ENCODE measurements at regions not wholly inside any gene's neighbourhood (a gene's known extent, or its start where the extent isn't known, plus 50 kb on each side); places are given as distances from the start of the nearest gene placed in this dataset.

DNA sequence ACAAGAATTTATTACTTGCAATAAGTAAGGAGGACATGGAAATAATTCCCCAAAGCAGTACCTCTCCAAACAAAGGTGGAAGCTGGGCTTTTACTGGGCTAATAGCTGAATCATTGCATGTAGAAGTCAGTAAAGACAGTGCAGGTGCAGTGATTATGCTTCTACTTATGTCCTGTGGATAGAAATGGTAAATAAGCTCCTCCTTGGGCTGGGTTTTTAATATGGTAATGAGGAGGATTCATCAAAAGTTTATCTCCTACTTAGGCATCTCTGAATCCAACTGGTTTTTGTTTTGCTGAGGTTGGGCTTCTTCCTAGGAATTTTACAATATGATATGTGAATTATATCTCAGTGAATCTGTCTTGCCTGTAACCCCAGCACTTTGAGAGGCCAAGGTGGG is 297.4 kb upstream of the MC4R start:
- Histone ChIP-seq H3K27ac (ENCODE audit: low read depth in 1 of 2, low read length in 2 of 2) (no peak overlapping the region), H3K4me1 (ENCODE audit: control insufficient read depth in 4 of 4, insufficient read depth in 4 of 4, low read length in 3 of 4) (no peaks in the 10 kb centered on the region), H3K9me3 (ENCODE audit: control insufficient read depth in 4 of 4, low read length in 3 of 4) (no peaks in the 10 kb centered on the region), H3K36me3 (ENCODE audit: control insufficient read depth in 4 of 4, insufficient read depth in 3 of 4, low read depth in 1 of 4, low read length in 3 of 4) (no peaks in the 10 kb centered on the region), H3K4me3 (ENCODE audit: low read depth in 1 of 3, low read length in 3 of 3) (no peak overlapping the region), H3K27me3 (ENCODE audit: control insufficient read depth in 4 of 4, insufficient read depth in 4 of 4, low read length in 3 of 4) (no peaks in the 10 kb centered on the region), H3K9ac (ENCODE audit: low read depth in 1 of 2, low read length in 2 of 2) (no peak overlapping the region)
- no peak for TF ChIP-seq NR2F2 (IDR thresholded peaks at IDR 0.05)
- TF ChIP-seq TAF1 (conservative IDR thresholded peaks at IDR 0.05) = no peak
- TF ChIP-seq ZBTB33 (IDR thresholded peaks at IDR 0.05) = no peak
- TF ChIP-seq GABPA (IDR thresholded peaks at IDR 0.05 in 1 of 2, conservative IDR thresholded peaks at IDR 0.05 in 1 of 2) = no peak
- TF ChIP-seq FOXA1 (IDR thresholded peaks at IDR 0.05) = no peak
- TF ChIP-seq FOXA2 (IDR thresholded peaks at IDR 0.05) = no peak
- TF ChIP-seq EGR1 (IDR thresholded peaks at IDR 0.05; ENCODE audit: low read depth in 2 of 2) = no peak
- no peak for TF ChIP-seq RAD21 (IDR thresholded peaks at IDR 0.05)
- TF ChIP-seq, protein P1, sequence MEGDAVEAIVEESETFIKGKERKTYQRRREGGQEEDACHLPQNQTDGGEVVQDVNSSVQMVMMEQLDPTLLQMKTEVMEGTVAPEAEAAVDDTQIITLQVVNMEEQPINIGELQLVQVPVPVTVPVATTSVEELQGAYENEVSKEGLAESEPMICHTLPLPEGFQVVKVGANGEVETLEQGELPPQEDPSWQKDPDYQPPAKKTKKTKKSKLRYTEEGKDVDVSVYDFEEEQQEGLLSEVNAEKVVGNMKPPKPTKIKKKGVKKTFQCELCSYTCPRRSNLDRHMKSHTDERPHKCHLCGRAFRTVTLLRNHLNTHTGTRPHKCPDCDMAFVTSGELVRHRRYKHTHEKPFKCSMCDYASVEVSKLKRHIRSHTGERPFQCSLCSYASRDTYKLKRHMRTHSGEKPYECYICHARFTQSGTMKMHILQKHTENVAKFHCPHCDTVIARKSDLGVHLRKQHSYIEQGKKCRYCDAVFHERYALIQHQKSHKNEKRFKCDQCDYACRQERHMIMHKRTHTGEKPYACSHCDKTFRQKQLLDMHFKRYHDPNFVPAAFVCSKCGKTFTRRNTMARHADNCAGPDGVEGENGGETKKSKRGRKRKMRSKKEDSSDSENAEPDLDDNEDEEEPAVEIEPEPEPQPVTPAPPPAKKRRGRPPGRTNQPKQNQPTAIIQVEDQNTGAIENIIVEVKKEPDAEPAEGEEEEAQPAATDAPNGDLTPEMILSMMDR (IDR thresholded peaks at IDR 0.05; ENCODE audit: low read depth, low read length, missing input control) = no peak
- no peak for TF ChIP-seq HNF4G (IDR thresholded peaks at IDR 0.05)
- TF ChIP-seq HNF4A (conservative IDR thresholded peaks at IDR 0.05) = no peak
- TF ChIP-seq, protein P2, sequence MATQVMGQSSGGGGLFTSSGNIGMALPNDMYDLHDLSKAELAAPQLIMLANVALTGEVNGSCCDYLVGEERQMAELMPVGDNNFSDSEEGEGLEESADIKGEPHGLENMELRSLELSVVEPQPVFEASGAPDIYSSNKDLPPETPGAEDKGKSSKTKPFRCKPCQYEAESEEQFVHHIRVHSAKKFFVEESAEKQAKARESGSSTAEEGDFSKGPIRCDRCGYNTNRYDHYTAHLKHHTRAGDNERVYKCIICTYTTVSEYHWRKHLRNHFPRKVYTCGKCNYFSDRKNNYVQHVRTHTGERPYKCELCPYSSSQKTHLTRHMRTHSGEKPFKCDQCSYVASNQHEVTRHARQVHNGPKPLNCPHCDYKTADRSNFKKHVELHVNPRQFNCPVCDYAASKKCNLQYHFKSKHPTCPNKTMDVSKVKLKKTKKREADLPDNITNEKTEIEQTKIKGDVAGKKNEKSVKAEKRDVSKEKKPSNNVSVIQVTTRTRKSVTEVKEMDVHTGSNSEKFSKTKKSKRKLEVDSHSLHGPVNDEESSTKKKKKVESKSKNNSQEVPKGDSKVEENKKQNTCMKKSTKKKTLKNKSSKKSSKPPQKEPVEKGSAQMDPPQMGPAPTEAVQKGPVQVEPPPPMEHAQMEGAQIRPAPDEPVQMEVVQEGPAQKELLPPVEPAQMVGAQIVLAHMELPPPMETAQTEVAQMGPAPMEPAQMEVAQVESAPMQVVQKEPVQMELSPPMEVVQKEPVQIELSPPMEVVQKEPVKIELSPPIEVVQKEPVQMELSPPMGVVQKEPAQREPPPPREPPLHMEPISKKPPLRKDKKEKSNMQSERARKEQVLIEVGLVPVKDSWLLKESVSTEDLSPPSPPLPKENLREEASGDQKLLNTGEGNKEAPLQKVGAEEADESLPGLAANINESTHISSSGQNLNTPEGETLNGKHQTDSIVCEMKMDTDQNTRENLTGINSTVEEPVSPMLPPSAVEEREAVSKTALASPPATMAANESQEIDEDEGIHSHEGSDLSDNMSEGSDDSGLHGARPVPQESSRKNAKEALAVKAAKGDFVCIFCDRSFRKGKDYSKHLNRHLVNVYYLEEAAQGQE (IDR thresholded peaks at IDR 0.05) = no peak
- TF ChIP-seq RXRA (IDR thresholded peaks at IDR 0.05) = no peak
- TF ChIP-seq, protein P3, sequence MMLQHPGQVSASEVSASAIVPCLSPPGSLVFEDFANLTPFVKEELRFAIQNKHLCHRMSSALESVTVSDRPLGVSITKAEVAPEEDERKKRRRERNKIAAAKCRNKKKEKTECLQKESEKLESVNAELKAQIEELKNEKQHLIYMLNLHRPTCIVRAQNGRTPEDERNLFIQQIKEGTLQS (IDR thresholded peaks at IDR 0.05) = no peak
- TF ChIP-seq, protein P4, sequence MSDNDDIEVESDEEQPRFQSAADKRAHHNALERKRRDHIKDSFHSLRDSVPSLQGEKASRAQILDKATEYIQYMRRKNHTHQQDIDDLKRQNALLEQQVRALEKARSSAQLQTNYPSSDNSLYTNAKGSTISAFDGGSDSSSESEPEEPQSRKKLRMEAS (IDR thresholded peaks at IDR 0.05) = no peak
- TF ChIP-seq SP1 (IDR thresholded peaks at IDR 0.05) = no peak
- TF ChIP-seq JUND (IDR thresholded peaks at IDR 0.05) = no peak
- DNase-seq (ENCODE audit: low spot score) = no peak

GRCh38 chr18:60671021-60671420 is 298.4 kb upstream of the MC4R start:
- WGBS = 73% methylated on average over 1 of the region's 1 CpG
- no peak overlapping the region for H3K9ac ChIP-seq (ENCODE audit: low read depth in 1 of 2, low read length in 2 of 2)
- no peak overlapping the region for H3K27ac ChIP-seq (ENCODE audit: low read depth in 1 of 2, low read length in 2 of 2)
- H3K27me3 ChIP-seq (ENCODE audit: control insufficient read depth in 4 of 4, insufficient read depth in 4 of 4, low read length in 3 of 4) = no peaks in the 10 kb centered on the region
- DNase-seq (ENCODE audit: low spot score) = no peak
- no peaks in the 10 kb centered on the region for H3K36me3 ChIP-seq (ENCODE audit: control insufficient read depth in 4 of 4, insufficient read depth in 3 of 4, low read depth in 1 of 4, low read length in 3 of 4)
- H3K4me3 ChIP-seq (ENCODE audit: low read depth in 1 of 3, low read length in 3 of 3) = no peak overlapping the region
- no peaks in the 10 kb centered on the region for H3K4me1 ChIP-seq (ENCODE audit: control insufficient read depth in 4 of 4, insufficient read depth in 4 of 4, low read length in 3 of 4)
- H3K9me3 ChIP-seq (ENCODE audit: control insufficient read depth in 4 of 4, low read length in 3 of 4) = no peaks in the 10 kb centered on the region
- TF ChIP-seq HNF4A (conservative IDR thresholded peaks at IDR 0.05) (no peak), GABPA (IDR thresholded peaks at IDR 0.05 in 1 of 2, conservative IDR thresholded peaks at IDR 0.05 in 1 of 2) (no peak), FOXA1 (IDR thresholded peaks at IDR 0.05) (no peak), EGR1 (IDR thresholded peaks at IDR 0.05; ENCODE audit: low read depth in 2 of 2) (no peak), TAF1 (conservative IDR thresholded peaks at IDR 0.05) (no peak), YY1 (IDR thresholded peaks at IDR 0.05) (no peak)
- TF ChIP-seq, protein P2 (IDR thresholded peaks at IDR 0.05) = no peak
- TF ChIP-seq, protein P3 (IDR thresholded peaks at IDR 0.05) = no peak
- TF ChIP-seq, protein P4 (IDR thresholded peaks at IDR 0.05) = no peak
